Cardiac muscle cell (in vitro differentiated cells and primary cell): ENCODE measurements at regions not wholly inside any gene's neighbourhood (a gene's known extent, or its start where the extent isn't known, plus 50 kb on each side); places are given as distances from the start of the nearest gene placed in this dataset.

Source experiments
- DNase-seq, 2 donors: peaks; one replicate each; pipeline versions ENCODE4 v3.0.0 to v3.0.0-alpha.2; 2010 to 2017; ENCODE audit warnings: low read depth in 1 of 2, low spot score in 1 of 2
- H3K27ac ChIP-seq: fragments of 200-600 bp; sonication (generic); 2 replicates; pipeline ENCODE4 v1.5.1; 2016
- H3K27me3 ChIP-seq: fragments of 200-600 bp; sonication (generic); 2 replicates; pipeline ENCODE4 v1.6.0; 2016; ENCODE audit warnings: control low read depth
- H3K36me3 ChIP-seq: fragments of 200-600 bp; sonication (generic); 2 replicates; pipeline ENCODE4 v1.5.1; 2016; ENCODE audit warnings: control low read depth
- H3K4me1 ChIP-seq: fragments of 200-600 bp; sonication (generic); 2 replicates; pipeline ENCODE4 v1.8.1; 2017; ENCODE audit warnings: low read depth, mild to moderate bottlenecking, mixed run types
- H3K4me3 ChIP-seq: fragments of 200-600 bp; sonication (generic); 2 replicates; pipeline ENCODE4 v1.5.1; 2016; ENCODE audit warnings: mild to moderate bottlenecking
- H3K9me3 ChIP-seq: fragments of 200-600 bp; sonication (generic); 2 replicates; pipeline ENCODE4 v1.5.1; 2017; ENCODE audit warnings: low read depth, mild to moderate bottlenecking, control low read depth
- CTCF ChIP-seq: IDR thresholded peaks from 2 replicates; pipeline ENCODE4 v1.5.1; 2012; ENCODE audit warnings: low read depth, mild to moderate bottlenecking, low read length

- Histone ChIP-seq H3K36me3 (no peaks in the 10 kb centered on the region), H3K9me3 (no peaks in the 10 kb centered on the region), H3K27me3 (no peaks in the 10 kb centered on the region), H3K27ac (peak overlapping the region; percentile 89), H3K4me1 (peaks cover 15% of the 10 kb centered on the region), H3K4me3 (no peak overlapping the region)
- peak; percentile 41 to 47 for DNase-seq
- no peak for TF ChIP-seq CTCF
These were observed 92.1 kb downstream of the RIN2 start for GRCh38 chr20:19850198-19850533.

DNA sequence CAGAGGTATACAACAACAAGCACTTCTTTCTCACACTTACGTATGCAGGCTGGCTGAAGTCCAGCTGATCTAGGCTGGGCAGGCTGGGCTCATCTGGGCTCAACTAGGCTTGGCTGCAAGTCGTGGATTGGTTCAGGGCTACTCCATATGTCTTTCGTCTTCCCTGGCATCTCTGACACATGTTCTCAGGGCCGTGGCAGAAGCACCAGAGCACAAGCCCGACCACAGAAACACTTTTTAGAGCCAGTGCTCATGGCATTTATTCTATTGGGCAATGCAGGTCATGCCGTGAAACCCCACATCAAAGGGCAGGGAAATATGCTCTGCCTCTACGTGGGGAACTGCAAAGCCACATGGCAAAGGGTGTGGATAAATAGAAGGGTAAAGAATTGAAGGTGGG is 93.8 kb downstream of the RIN2 start:
- Histone ChIP-seq H3K4me1 (peaks cover 15% of the 10 kb centered on the region), H3K9me3 (no peaks in the 10 kb centered on the region), H3K27ac (no peak overlapping the region), H3K36me3 (no peaks in the 10 kb centered on the region), H3K4me3 (no peak overlapping the region), H3K27me3 (no peaks in the 10 kb centered on the region)
- no peak for TF ChIP-seq CTCF
- DNase-seq = no peak

DNA sequence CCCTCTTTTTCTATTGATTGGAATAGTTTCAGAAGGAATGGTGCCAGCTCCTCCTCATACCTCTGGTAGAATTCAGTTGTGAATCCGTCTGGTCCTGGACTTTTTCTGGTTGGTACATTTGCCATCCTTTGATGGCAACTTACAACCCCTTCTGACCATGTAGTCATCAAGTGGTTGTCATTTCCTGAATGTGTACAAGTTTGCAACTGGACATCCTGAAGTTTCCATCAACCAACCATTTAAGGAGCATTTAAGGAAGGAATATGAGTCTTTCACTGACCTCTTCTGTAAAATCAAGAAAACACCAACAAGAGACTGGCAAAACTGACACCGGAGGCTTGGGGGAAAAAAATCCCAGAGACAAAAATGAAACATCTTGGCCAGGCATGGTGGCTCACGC is 97.4 kb downstream of the RIN2 start:
- H3K27me3 ChIP-seq = no peaks in the 10 kb centered on the region
- TF ChIP-seq CTCF = no peak
- no peaks in the 10 kb centered on the region for H3K36me3 ChIP-seq
- DNase-seq = no peak
- H3K9me3 ChIP-seq = no peaks in the 10 kb centered on the region
- H3K4me3 ChIP-seq = no peak overlapping the region
- peaks cover under 1% of the 10 kb centered on the region for H3K4me1 ChIP-seq
- no peak overlapping the region for H3K27ac ChIP-seq

DNA sequence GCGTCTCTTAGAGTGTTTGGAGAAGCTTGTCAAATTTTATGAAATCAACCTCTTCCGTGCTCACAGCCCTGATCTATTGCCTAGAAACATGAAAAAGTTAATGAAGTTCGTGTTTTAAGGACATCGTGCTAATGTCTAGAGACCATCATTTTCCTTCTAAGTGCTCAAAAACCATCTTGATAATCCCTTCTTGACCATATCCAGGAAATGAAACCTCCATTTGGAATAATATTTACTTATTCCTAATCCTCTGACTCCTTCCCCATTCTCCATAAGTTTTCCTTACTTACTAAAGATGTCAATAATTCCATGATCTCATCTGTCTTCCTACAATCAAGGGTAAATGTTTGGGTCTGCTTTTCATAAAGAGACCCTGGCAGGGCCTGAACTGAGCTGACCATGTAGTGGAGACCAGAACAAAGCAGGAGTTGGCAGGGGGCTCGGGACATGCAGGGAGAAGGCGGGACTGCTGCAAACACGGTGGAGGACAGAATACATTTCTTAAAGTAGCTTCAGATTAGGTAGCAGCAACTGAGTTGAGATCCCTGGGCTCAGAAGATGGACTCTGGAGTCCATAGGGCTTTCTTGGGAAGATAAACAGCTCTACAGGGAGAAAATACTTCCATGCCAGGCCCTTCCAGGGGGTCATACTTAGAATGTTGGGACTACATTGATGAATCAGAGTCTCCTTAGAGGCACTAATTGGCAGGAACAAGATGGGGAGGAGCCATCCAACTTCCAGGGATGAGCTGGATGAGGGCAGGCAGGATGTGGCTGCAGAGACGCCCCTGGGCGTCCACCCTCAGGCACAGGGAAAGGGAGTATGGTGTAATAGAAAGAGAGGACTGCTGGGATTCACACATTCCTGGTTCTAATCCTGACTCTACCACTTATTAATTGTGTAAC is 100.7 kb downstream of the RIN2 start:
- TF ChIP-seq CTCF = no peak
- no peaks in the 10 kb centered on the region for H3K27me3 ChIP-seq
- H3K27ac ChIP-seq = no peak overlapping the region
- H3K36me3 ChIP-seq = no peaks in the 10 kb centered on the region
- peak in 1 of 2 donors; percentile 66 for DNase-seq
- H3K9me3 ChIP-seq = no peaks in the 10 kb centered on the region
- no peak overlapping the region for H3K4me3 ChIP-seq
- H3K4me1 ChIP-seq = no peaks in the 10 kb centered on the region

- Histone ChIP-seq H3K4me3 (no peak overlapping the region), H3K27me3 (no peaks in the 10 kb centered on the region), H3K4me1 (no peaks in the 10 kb centered on the region), H3K27ac (no peak overlapping the region), H3K9me3 (no peaks in the 10 kb centered on the region), H3K36me3 (no peaks in the 10 kb centered on the region)
- no peak for TF ChIP-seq CTCF
- DNase-seq = no peak
These were observed 101.4 kb downstream of the RIN2 start for GRCh38 chr20:19859444-19859843.
